ENCODE measurements at regions not wholly inside any gene's neighbourhood (a gene's known extent, or its start where the extent isn't known, plus 50 kb on each side); places are given as distances from the start of the nearest gene placed in this dataset.

DNA sequence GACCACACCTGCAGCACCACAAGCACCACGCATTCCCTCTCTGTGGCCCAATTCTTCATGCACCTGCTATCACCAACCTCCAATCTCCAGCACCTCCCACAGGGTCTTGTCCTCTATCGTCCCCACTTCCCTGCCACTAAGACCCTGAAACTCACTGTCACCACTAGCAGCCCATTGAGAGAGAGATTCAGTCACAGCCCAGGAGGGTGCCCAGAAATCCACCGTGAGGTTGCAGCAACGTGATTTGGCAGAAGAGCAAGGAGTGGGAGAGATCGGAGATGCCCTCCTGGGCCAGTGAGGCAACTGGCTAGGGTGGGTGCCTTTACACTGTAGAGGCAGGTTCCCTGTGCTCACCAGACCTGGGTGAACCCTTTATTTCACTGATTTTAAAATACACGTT lies 90.1 kb downstream of the ANKRD60 start:
- DNase-seq = no peak

GRCh38 chr20:58137651-58138265 lies 90.7 kb downstream of the ANKRD60 start:
- DNase-seq = no peak

- DNase-seq = no peak
Measured at GRCh38 chr20:58137236-58137635, 91.2 kb downstream of the ANKRD60 start.

DNA sequence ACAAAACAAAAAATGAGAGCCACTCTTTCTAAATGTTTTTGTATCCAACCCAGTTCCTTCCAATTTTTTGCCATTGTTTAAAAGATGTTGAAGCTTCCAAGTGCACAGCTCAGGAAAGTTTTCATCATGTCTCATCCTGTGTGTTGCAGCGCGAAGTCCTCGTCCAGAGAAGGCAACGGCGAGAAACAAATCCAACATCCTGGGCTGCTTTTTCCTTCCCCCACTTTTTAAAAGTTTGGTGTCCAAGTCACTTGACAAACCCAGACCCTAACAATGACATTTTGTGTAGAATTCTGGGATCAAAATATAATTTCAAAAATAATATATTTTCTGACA lies 92.3 kb downstream of the ANKRD60 start:
- no peak for DNase-seq

DNA sequence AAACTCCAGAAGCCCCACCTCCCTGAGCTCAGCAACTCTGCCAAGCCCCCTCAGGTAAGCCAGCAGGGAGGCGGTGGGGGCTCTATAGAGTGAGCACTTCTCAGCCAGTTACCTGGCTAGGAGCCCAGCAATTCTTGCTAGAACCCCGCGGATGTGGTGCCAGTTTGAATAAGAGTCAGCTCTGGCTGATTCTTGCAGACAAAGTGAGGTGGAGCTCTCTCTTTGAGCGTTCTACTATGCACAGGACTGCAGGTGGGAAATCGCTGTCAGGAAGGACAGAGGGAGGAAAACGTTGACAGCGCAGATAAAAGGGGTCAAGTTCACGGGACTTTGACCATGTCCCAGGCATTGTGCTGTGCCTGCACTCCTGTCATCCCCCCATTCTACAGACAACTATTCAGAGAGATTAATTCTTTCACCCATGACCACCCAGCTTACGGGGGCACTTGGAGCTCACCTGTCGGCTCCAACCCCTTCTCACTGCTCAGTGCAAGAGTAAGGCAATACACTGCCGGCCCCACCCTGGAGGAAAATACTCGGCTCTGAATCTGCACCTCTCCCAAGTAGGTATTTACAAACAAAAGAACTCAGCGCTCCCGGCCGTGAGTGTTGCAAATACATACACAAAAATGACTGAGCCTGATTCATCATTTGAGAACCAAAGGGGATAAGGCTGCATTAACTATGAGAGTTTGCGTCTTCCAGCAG lies 92.9 kb downstream of the ANKRD60 start:
- DNase-seq = no peak

DNA sequence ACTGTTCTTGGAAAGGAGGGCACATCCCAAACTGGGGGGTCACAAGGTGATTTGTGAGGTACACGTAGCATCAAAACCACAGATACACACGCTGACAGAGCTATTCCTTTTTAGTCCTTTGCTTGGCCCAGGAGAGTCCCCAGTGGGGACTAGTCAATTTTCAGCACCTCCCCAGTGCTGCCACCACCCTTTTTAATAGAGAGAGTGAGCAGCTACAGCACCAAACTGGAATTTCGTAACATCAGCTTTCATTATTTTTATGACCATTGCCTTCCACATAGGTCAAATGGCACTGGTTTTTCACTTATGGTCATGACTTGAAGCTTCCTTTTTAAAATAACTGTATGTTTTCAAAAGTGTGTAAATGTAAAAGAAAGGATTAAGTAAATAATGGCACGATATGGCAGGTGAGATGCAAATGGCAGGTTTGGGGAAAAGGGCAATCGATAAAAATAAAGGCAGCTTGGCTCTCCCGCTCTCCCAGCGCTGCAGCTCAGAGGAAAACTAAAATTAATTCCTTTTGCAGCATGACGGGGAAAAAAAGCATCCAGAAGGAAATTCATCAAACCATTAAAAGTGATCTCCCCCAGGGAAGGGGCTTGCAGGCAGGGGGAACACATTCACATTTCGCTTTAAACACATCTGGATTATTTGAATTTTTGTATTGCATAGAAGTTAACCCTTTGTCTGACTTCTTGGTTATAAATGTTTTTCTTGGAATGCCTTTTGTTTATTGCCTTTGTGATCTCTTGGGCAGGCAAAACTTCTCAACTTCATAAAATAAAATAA lies 95.2 kb downstream of the ANKRD60 start:
- DNase-seq = no peak

- no peak for DNase-seq
Measured at GRCh38 chr20:58131551-58132142, 96.8 kb downstream of the ANKRD60 start.

- DNase-seq = no peak
Measured at GRCh38 chr20:58131151-58131550, 97.3 kb downstream of the ANKRD60 start.

- DNase-seq = no peak
Measured at GRCh38 chr20:58130581-58130980, 97.9 kb downstream of the ANKRD60 start.

- DNase-seq = no peak
Measured at GRCh38 chr20:58130156-58130555, 98.3 kb downstream of the ANKRD60 start.

DNA sequence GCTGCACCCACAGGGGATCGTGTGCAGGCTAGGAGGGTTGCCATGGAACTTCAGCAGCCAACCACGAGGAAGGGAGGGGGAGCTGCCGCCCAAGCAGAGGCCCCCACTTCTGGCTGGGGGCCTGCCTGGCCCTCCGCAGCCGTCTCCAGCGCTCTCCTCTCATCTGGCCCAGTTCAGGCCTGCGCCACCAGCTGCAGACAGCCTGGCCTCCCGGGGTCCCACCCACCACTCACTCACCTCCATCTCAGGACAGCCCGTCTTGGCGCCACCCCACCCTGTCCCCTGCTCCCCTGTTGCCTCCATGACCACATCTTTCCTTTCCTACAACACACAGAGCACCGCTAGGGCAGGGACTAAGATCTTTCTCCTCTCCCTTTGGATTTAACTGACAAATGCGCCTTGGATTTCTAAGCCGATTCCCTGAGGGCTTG lies 98.7 kb downstream of the ANKRD60 start:
- DNase-seq = no peak

GRCh38 chr20:58128635-58129625 lies 99.5 kb downstream of the ANKRD60 start:
- DNase-seq = no peak

GRCh38 chr20:58127701-58128111 lies 100.7 kb downstream of the ANKRD60 start:
- no peak for DNase-seq

GRCh38 chr20:58125726-58126125 lies 102.7 kb downstream of the ANKRD60 start:
- no peak for DNase-seq

DNA sequence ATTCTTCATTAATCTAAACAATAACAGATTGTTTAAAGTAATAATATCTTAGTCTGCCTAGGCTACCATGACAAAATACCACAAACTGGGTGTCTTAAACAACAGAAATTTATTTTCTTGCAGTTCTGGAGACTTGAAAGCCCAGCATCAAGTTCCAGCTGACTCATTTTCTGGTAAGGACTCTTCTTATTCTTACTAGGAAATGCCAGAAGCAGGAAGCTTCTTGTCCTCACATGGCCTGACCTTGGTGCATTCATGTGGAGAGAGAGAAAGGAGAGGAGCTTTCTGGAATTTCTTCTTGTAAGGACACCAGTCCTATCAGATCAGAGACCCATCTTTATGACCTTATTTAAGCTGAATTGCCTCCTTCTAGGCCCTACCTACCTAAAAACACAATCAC lies 110.5 kb downstream of the ANKRD60 start:
- DNase-seq = no peak

- no peak for DNase-seq
Measured at GRCh38 chr20:58116505-58116904, 111.9 kb downstream of the ANKRD60 start.

- DNase-seq = no peak
Measured at GRCh38 chr20:58113716-58114115, 114.7 kb downstream of the ANKRD60 start.

- DNase-seq = no peak
Measured at GRCh38 chr20:58112017-58112781, 116.3 kb downstream of the ANKRD60 start.

DNA sequence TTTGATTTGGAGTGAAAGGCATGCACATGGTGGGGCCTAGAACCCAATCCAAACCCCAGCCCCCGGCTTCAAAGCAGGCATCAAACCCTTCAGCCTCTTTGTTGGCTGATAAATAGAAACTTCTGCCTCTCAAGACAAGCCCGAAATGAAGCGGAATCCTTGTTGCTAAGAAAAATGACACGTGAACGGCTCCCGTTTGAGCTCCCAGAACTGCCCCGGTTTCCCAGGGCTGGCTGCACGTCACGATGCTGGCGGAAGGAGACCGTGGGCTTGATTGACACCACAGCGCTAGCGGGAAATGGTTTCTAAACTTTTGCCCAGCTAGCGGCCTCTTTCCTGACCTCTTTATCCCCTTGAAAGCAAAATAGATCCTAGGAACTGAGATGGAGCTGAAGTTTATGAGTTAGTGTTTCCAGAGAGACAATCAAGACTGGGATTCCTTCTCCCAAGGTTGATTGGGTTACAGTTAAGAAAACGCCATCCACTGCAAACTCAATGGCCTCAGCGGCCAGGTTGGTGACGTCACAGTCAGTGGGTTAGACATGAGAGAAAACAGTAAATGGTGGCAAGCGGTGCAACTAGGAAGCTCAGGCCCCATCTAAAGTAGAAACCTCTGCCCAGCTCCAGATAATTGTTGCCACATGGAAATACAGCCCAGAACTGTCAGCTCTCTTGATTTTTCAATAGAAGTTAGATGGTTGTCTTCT lies 117.0 kb downstream of the ANKRD60 start:
- DNase-seq = no peak

- no peak for DNase-seq
Measured at GRCh38 chr20:58109918-58110635, 118.4 kb downstream of the ANKRD60 start.
